ENCODE measurements at regions not wholly inside any gene's neighbourhood (a gene's known extent, or its start where the extent isn't known, plus 50 kb on each side); places are given as distances from the start of the nearest gene placed in this dataset.

DNA sequence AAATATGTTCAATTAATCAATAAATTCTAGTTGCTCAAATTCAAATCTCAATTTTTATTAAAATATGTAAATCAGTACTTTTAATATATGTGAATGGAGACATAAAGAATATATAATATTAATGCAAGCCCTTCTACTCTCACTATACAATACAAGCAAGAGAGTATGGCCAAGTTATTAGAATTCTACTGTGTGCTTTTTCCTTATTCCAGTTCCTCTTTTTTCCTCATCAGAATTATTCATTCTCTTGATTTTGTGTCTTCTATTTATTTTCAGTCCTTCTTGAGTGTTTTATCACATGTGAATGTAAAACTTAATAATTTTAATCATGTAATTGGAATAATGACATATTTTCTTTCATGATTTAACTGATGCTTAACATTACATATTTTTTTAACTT, 276.8 kb downstream of the PCDH20 start:
- intact Hi-C loops (cut with micrococcal nuclease; ENCODE audit: unreplicated experiment): no loop called here
- no peak overlapping the region for H3K4me3 Mint-ChIP-seq (ENCODE audit: low read depth, unreplicated experiment)

GRCh38 chr13:61136515-61136914, 279.1 kb downstream of the PCDH20 start:
- no peak overlapping the region for H3K27ac Mint-ChIP-seq (ENCODE audit: unreplicated experiment)
- TF ChIP-seq, protein P1, sequence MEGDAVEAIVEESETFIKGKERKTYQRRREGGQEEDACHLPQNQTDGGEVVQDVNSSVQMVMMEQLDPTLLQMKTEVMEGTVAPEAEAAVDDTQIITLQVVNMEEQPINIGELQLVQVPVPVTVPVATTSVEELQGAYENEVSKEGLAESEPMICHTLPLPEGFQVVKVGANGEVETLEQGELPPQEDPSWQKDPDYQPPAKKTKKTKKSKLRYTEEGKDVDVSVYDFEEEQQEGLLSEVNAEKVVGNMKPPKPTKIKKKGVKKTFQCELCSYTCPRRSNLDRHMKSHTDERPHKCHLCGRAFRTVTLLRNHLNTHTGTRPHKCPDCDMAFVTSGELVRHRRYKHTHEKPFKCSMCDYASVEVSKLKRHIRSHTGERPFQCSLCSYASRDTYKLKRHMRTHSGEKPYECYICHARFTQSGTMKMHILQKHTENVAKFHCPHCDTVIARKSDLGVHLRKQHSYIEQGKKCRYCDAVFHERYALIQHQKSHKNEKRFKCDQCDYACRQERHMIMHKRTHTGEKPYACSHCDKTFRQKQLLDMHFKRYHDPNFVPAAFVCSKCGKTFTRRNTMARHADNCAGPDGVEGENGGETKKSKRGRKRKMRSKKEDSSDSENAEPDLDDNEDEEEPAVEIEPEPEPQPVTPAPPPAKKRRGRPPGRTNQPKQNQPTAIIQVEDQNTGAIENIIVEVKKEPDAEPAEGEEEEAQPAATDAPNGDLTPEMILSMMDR (IDR thresholded peaks at IDR 0.05; ENCODE audit: unreplicated experiment): no peak
- no peak for DNase-seq
- BruUV-seq (replicated peaks): no TSS peak
- no peaks in the 10 kb centered on the region for H3K4me1 Mint-ChIP-seq (ENCODE audit: low read depth, unreplicated experiment)
- H3K36me3 Mint-ChIP-seq (ENCODE audit: insufficient read depth, unreplicated experiment): no peaks in the 10 kb centered on the region
- CTCF ChIA-PET: no interaction called here
- H3K27me3 Mint-ChIP-seq (ENCODE audit: unreplicated experiment): no peaks in the 10 kb centered on the region
- intact Hi-C loops (cut with micrococcal nuclease; ENCODE audit: unreplicated experiment): no loop called here
- H3K9me3 Mint-ChIP-seq (ENCODE audit: low read depth, unreplicated experiment): peaks cover 3% of the 10 kb centered on the region
- no peak overlapping the region for H3K4me3 Mint-ChIP-seq (ENCODE audit: low read depth, unreplicated experiment)

More for the DNA sequence above, 276.8 kb downstream of the PCDH20 start:
- no peaks in the 10 kb centered on the region for H3K36me3 Mint-ChIP-seq (ENCODE audit: insufficient read depth, unreplicated experiment)
- H3K9me3 Mint-ChIP-seq (ENCODE audit: low read depth, unreplicated experiment): peaks cover 6% of the 10 kb centered on the region
- no TSS peak for BruUV-seq (replicated peaks)
- no peaks in the 10 kb centered on the region for H3K4me1 Mint-ChIP-seq (ENCODE audit: low read depth, unreplicated experiment)
- H3K27ac Mint-ChIP-seq (ENCODE audit: unreplicated experiment): no peak overlapping the region
- no peaks in the 10 kb centered on the region for H3K27me3 Mint-ChIP-seq (ENCODE audit: unreplicated experiment)
- DNase-seq: no peak
- TF ChIP-seq, protein P1 (IDR thresholded peaks at IDR 0.05; ENCODE audit: unreplicated experiment): no peak
- CTCF ChIA-PET: no interaction called here

GRCh38 chr13:61136093-61136492, 279.6 kb downstream of the PCDH20 start:
- DNase-seq: no peak
- H3K9me3 Mint-ChIP-seq (ENCODE audit: low read depth, unreplicated experiment): peaks cover 3% of the 10 kb centered on the region
- TF ChIP-seq, protein P1 (IDR thresholded peaks at IDR 0.05; ENCODE audit: unreplicated experiment): no peak
- no peaks in the 10 kb centered on the region for H3K27me3 Mint-ChIP-seq (ENCODE audit: unreplicated experiment)
- H3K4me3 Mint-ChIP-seq (ENCODE audit: low read depth, unreplicated experiment): no peak overlapping the region
- CTCF ChIA-PET: no interaction called here
- intact Hi-C loops (cut with micrococcal nuclease; ENCODE audit: unreplicated experiment): no loop called here
- no TSS peak for BruUV-seq (replicated peaks)
- H3K27ac Mint-ChIP-seq (ENCODE audit: unreplicated experiment): no peak overlapping the region
- no peaks in the 10 kb centered on the region for H3K4me1 Mint-ChIP-seq (ENCODE audit: low read depth, unreplicated experiment)
- no peaks in the 10 kb centered on the region for H3K36me3 Mint-ChIP-seq (ENCODE audit: insufficient read depth, unreplicated experiment)

- H3K4me3 Mint-ChIP-seq (ENCODE audit: low read depth, unreplicated experiment): no peak overlapping the region
- no peaks in the 10 kb centered on the region for H3K27me3 Mint-ChIP-seq (ENCODE audit: unreplicated experiment)
- H3K27ac Mint-ChIP-seq (ENCODE audit: unreplicated experiment): no peak overlapping the region
- H3K4me1 Mint-ChIP-seq (ENCODE audit: low read depth, unreplicated experiment): no peaks in the 10 kb centered on the region
- H3K9me3 Mint-ChIP-seq (ENCODE audit: low read depth, unreplicated experiment): peaks cover 3% of the 10 kb centered on the region
- intact Hi-C loops (cut with micrococcal nuclease; ENCODE audit: unreplicated experiment): no loop called here
- TF ChIP-seq, protein P1 (IDR thresholded peaks at IDR 0.05; ENCODE audit: unreplicated experiment): no peak
- no peaks in the 10 kb centered on the region for H3K36me3 Mint-ChIP-seq (ENCODE audit: insufficient read depth, unreplicated experiment)
- no peak for DNase-seq
- BruUV-seq (replicated peaks): no TSS peak
- CTCF ChIA-PET: no interaction called here
These were observed 280.1 kb downstream of the PCDH20 start for GRCh38 chr13:61135583-61135982.

All from Calu3 (cell line).